ENCODE measurements at regions not wholly inside any gene's neighbourhood (a gene's known extent, or its start where the extent isn't known, plus 50 kb on each side); places are given as distances from the start of the nearest gene placed in this dataset.

- DNase-seq (ENCODE audit: low read depth, low spot score): no peak
- no peak overlapping the region for H3K27ac ChIP-seq
Measured at GRCh38 chr7:17150018-17150417, 148.4 kb upstream of the AHR start.

- H3K27ac ChIP-seq: no peak overlapping the region
- no peak for DNase-seq (ENCODE audit: low read depth, low spot score)
Measured at GRCh38 chr7:17152721-17153120, 145.7 kb upstream of the AHR start.

GRCh38 chr7:17153536-17153935, 144.9 kb upstream of the AHR start:
- no peak for DNase-seq (ENCODE audit: low read depth, low spot score)
- H3K27ac ChIP-seq: no peak overlapping the region

GRCh38 chr7:17155529-17155928, 142.9 kb upstream of the AHR start:
- no peak for DNase-seq (ENCODE audit: low read depth, low spot score)
- no peak overlapping the region for H3K27ac ChIP-seq

GRCh38 chr7:17158261-17158660, 140.2 kb upstream of the AHR start:
- DNase-seq (ENCODE audit: low read depth, low spot score): no peak
- H3K27ac ChIP-seq: no peak overlapping the region

- DNase-seq (ENCODE audit: low read depth, low spot score): no peak
- H3K27ac ChIP-seq: no peak overlapping the region
Measured at GRCh38 chr7:17159500-17160037, 138.9 kb upstream of the AHR start.

GRCh38 chr7:17166824-17167379, 131.6 kb upstream of the AHR start:
- H3K27ac ChIP-seq: no peak overlapping the region
- DNase-seq (ENCODE audit: low read depth, low spot score): no peak

GRCh38 chr7:17168416-17168815, 130.0 kb upstream of the AHR start:
- no peak for DNase-seq (ENCODE audit: low read depth, low spot score)
- no peak overlapping the region for H3K27ac ChIP-seq

GRCh38 chr7:17171427-17171826, 127.0 kb upstream of the AHR start:
- no peak overlapping the region for H3K27ac ChIP-seq
- no peak for DNase-seq (ENCODE audit: low read depth, low spot score)

- H3K27ac ChIP-seq: no peak overlapping the region
- DNase-seq (ENCODE audit: low read depth, low spot score): no peak
Measured at GRCh38 chr7:17176371-17177032, 122.0 kb upstream of the AHR start.

GRCh38 chr7:17178545-17178944, 119.9 kb upstream of the AHR start:
- DNase-seq (ENCODE audit: low read depth, low spot score): no peak
- H3K27ac ChIP-seq: no peak overlapping the region

- no peak for DNase-seq (ENCODE audit: low read depth, low spot score)
- no peak overlapping the region for H3K27ac ChIP-seq
Measured at GRCh38 chr7:17181482-17181881, 117.0 kb upstream of the AHR start.

- H3K27ac ChIP-seq: no peak overlapping the region
- DNase-seq (ENCODE audit: low read depth, low spot score): no peak
Measured at GRCh38 chr7:17183630-17184328, 114.7 kb upstream of the AHR start.

- H3K27ac ChIP-seq: no peak overlapping the region
- DNase-seq (ENCODE audit: low read depth, low spot score): no peak
Measured at GRCh38 chr7:17184805-17185689, 113.4 kb upstream of the AHR start.

- DNase-seq (ENCODE audit: low read depth, low spot score): no peak
- H3K27ac ChIP-seq: no peak overlapping the region
Measured at GRCh38 chr7:17185690-17186070, 112.8 kb upstream of the AHR start.

- no peak overlapping the region for H3K27ac ChIP-seq
- DNase-seq (ENCODE audit: low read depth, low spot score): no peak
Measured at GRCh38 chr7:17186745-17187530, 111.5 kb upstream of the AHR start.

GRCh38 chr7:17194656-17195055, 103.8 kb upstream of the AHR start:
- DNase-seq (ENCODE audit: low read depth, low spot score): no peak
- no peak overlapping the region for H3K27ac ChIP-seq

GRCh38 chr7:17195576-17195975, 102.9 kb upstream of the AHR start:
- no peak for DNase-seq (ENCODE audit: low read depth, low spot score)
- no peak overlapping the region for H3K27ac ChIP-seq

GRCh38 chr7:17205910-17206309, 92.5 kb upstream of the AHR start:
- DNase-seq (ENCODE audit: low read depth, low spot score): no peak
- H3K27ac ChIP-seq: peak overlapping the region; percentile 59

Data from epithelial cell of prostate (primary cell).